GM21360 (cell line): ENCODE measurements at regions not wholly inside any gene's neighbourhood (a gene's known extent, or its start where the extent isn't known, plus 50 kb on each side); places are given as distances from the start of the nearest gene placed in this dataset.
"Not testable (repeated sequence)": the region's sequence is repeated elsewhere in the genome, so short reads cannot be mapped to it uniquely, and the experiment has no call there.

ENCODE experiments used
- ATAC-seq: cut with Tn5 transposase; IDR thresholded peaks from one replicate; pipeline ENCODE4 v1.9.1; 2021; ENCODE audit warnings: mild to moderate bottlenecking, moderate library complexity; ENCODE audit not compliant: unreplicated experiment

DNA sequence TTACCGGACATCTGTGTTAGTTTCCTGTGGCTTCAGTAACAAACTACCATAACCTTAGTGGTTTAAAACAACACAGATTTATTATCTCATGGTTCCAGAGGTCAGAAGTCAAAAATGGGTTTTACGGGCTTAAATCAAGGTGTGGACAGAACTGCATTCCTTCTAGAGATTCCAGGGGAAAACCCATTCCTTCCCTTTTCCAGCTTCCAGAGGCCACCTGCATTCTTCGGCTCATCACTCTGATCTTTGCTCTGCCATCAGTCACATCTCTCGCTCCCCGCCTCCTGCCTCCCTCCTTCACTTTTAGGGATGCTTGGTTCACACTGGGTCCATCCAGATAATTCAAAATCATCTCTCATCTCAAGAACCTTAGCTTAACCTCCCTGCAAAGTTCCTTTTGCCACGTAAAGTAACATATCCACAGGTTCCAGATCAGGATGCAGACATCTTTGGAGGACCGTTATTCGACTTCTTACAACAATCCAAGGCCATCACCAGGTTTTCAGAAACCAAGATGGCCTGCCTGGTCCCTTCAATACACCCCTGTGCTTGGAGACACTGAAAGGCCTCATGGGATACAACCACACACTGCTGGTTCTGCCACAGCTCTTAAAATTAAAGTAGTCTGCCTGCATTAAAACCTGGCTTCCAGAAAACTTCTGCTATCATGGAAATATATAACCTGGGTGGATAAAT lies 225.9 kb upstream of the MYO3A start:
- ATAC-seq = no peak

GRCh38 chr10:25713894-25714240 lies 220.2 kb upstream of the MYO3A start:
- no peak for ATAC-seq

DNA sequence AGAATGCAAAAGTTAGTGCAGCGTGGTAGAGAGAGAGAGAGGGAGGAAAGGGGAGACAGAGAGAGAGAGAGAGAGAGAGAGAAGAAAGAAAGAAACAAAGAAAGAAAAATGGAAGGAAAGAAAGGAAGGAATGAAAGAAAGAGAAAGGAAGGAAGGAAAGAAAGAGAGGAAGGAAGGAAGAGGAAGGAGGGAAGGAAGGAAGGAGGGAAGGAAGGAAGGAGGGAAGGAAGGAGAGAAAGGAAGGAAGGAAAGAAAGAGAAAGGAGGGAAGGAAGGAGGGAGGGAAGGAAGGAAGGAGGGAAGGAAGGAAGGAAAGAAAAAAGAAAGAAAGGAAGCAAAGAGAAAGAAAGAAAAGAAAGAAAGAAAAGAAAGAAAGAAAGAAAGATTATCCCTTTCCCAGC lies 209.8 kb upstream of the MYO3A start:
- ATAC-seq = no peak

GRCh38 chr10:25725917-25726716 lies 207.9 kb upstream of the MYO3A start:
- ATAC-seq = no peak

DNA sequence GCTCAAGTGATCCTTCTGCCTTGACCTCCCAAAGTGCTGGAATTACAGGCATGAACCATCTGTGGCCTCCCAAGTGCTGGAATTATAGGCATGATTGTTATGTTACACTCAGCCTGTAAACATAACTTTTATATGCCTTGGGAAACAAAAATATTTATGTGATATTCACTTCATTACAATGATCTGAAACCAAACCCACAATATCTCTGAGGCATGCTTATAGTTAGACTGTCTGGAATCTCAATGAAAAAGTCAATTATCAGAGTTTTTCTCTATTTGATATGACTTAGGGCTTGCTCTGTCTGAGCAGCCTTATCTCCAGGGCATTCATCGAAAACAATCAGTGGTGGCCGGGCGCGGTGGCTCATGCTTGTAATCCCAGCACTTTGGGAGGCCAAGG lies 195.3 kb upstream of the MYO3A start:
- ATAC-seq = no peak

DNA sequence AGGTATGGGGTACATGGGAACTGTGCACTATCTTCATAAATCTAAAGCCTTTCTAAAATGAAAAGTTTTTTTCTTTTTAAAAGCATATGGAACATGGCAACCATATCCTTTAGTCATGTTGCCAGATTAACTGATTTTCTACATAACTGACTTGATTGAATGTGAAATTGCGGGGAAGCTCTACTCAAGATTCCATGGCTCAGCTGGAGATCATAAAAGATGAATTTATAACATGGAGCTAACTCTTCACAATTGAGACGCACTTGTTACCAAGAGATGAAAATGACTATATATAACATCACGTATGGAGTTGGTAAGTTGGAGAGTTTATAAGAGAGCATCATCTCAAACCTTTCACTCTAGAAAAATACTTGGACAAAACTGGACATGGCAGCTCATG lies 190.2 kb upstream of the MYO3A start:
- ATAC-seq = no peak

DNA sequence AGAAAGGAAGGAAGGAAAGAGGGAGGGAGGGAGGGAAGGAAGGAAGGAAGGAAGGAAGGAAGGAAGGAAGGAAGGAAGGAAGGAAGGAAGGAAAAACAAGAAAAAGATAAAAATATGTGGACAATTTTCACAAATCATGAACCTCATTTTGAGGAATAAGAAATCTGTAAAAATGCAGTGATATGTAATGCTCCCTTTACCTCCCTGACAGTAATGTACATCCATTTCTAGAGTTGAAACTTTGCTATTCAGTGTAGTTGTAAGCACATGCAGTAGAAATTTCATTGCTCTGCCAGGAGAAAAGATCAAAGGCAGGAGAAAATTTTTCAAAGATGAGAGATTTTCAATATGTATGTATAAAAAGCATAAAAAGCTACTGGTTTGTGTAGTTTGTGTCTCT lies 189.5 kb upstream of the MYO3A start:
- no peak for ATAC-seq

GRCh38 chr10:25745976-25746375 lies 188.1 kb upstream of the MYO3A start:
- ATAC-seq = no peak

DNA sequence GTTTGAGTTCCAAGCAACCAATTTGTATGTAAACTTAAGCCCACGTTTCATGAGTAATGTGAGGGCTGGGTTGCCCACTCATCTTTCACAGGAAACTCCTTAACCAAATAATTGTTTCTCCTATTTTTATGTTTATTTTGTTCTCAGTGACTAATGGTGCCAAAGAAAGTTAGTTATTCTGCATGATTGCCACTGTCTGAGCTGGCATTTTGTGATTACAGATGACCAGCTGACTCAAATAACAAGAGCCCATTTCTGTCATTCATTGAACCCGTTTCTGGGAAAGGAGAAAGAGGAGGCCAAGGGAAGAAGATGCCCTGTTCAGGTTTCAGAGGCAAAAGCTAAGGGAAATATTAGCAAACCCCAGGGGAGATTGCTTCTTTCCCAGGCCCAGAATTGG lies 186.9 kb upstream of the MYO3A start:
- no peak for ATAC-seq

GRCh38 chr10:25748509-25748908 lies 185.5 kb upstream of the MYO3A start:
- ATAC-seq = no peak

DNA sequence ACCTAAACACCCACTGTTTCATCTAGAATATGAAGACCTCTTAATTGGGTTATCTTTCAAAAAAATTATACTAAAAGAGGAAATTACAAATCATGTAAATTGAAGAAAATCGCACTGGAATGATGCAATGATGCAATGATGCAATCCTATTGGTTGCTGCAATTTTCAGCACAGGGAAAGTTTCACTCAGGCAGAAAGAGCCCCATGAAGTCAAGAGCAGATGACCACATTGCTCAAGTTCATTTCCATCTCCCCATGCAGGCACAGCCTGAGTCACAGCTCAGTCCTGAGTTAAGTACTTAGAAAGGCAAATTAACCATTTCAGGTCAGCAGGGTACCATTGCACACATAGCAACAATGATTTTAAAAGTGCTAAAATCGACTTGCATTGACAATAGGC lies 180.3 kb upstream of the MYO3A start:
- no peak for ATAC-seq

DNA sequence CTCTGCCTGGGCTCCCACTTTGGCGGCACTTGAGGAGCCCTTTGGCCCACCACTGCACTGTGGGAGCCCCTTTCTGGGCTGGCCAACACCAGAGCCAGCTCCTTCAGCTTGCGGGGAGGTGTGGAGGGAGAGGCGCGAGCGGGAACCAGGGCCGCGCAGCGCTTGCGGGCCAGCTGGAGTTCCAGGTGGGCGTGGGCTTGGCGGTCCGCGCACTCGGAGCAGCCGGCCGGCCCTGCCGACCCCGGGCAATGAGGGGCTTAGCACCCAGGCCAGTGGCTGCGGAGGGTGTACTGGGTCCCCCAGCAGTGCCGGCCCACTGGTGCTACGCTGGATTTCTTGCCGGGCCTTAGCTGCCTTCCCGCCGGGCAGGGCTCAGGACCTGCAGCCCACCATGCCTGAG lies 178.2 kb upstream of the MYO3A start:
- ATAC-seq = not testable (repeated sequence)

DNA sequence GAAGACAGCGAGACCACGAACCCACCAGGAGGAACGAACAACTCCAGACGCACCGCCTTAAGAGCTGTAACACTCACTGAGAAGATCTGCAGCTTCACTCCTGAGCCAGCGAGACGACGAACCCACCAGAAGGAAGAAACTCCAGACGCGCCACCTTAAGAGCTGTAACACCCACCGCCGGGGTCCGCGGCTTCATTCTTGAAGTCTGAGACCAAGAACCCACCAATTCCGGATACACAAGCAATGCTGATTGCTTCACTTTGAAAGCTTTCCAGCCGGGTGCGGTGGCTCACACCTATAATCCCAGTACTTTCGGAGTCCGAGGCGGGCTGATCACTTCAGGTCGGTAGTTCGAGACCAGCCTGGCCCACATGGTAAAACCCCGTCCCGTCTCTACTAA lies 177.2 kb upstream of the MYO3A start:
- ATAC-seq = no peak

- ATAC-seq = no peak
Observed at GRCh38 chr10:25758041-25758457, 176.0 kb upstream of the MYO3A start.

GRCh38 chr10:25758511-25758910 lies 175.5 kb upstream of the MYO3A start:
- ATAC-seq = no peak

- no peak for ATAC-seq
Observed at GRCh38 chr10:25761937-25762336, 172.1 kb upstream of the MYO3A start.

- ATAC-seq = no peak
Observed at GRCh38 chr10:25766213-25766612, 167.8 kb upstream of the MYO3A start.

DNA sequence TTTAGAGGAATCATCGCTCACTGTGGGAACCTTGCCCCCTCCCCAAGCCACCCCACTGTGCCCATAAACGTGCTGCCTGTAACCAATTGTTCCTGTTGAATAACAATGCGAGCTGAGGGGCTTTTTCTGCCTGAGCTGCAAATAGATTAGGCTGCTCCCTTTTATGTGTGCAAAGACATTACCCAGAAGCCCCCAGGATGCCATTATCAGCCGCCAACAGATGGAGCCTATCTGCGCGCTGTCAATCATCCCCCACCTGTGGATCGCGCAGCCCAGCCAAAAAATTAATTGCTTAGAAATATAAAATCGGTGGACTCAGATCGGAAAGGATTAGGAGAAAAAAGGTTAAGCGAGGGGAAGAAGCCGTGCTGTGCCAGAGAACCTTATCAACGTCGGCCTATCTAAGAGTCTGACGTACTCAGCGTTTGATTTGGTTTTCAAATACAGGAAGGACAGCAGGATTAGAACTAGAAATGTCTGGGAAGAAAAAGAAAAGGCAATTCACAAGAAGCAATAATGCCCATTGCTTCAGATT lies 167.3 kb upstream of the MYO3A start:
- no peak for ATAC-seq

- ATAC-seq = no peak
Observed at GRCh38 chr10:25768167-25768566, 165.9 kb upstream of the MYO3A start.

GRCh38 chr10:25778646-25779045 lies 155.4 kb upstream of the MYO3A start:
- ATAC-seq = no peak

GRCh38 chr10:25786161-25786560 lies 147.9 kb upstream of the MYO3A start:
- ATAC-seq = no peak

GRCh38 chr10:25786899-25787298 lies 147.1 kb upstream of the MYO3A start:
- ATAC-seq = no peak
